GM18519 (cell line): ENCODE measurements at regions not wholly inside any gene's neighbourhood (a gene's known extent, or its start where the extent isn't known, plus 50 kb on each side); places are given as distances from the start of the nearest gene placed in this dataset.

Source experiments
- ATAC-seq: cut with Tn5 transposase; IDR thresholded peaks from one replicate; pipeline ENCODE4 v1.9.1; 2021; ENCODE audit warnings: mild to moderate bottlenecking, moderate library complexity; ENCODE audit not compliant: unreplicated experiment, low FRiP score

GRCh38 chr6:1513215-1513780 is 96.4 kb upstream of the FOXC1 start:
- ATAC-seq, result no peak

- ATAC-seq, result no peak
Observed at GRCh38 chr6:1514078-1514477, 95.6 kb upstream of the FOXC1 start.

DNA sequence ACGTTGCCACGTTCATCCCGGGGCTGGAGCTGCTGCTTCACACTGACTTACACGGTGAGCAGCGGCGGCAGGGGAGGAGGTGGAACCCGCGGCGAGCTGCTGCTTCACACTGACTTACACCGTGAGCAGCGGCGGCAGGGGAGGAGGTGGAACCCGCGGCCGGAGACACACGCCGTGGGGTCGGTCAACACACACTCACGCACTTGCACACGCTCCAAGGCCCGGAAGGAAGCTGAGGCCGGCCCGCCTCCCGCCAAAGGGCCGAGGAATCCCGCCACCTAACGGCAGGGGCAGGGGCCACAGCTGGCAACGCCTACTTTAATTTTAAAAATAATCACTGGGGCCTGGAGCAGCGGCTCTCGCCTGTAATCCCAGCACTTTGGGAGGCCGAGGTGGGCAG is 94.4 kb upstream of the FOXC1 start:
- ATAC-seq, result no peak

GRCh38 chr6:1515781-1516180 is 93.9 kb upstream of the FOXC1 start:
- no peak for ATAC-seq

GRCh38 chr6:1516742-1517520 is 92.8 kb upstream of the FOXC1 start:
- no peak for ATAC-seq

- ATAC-seq, result no peak
Observed at GRCh38 chr6:1518855-1519254, 90.9 kb upstream of the FOXC1 start.

DNA sequence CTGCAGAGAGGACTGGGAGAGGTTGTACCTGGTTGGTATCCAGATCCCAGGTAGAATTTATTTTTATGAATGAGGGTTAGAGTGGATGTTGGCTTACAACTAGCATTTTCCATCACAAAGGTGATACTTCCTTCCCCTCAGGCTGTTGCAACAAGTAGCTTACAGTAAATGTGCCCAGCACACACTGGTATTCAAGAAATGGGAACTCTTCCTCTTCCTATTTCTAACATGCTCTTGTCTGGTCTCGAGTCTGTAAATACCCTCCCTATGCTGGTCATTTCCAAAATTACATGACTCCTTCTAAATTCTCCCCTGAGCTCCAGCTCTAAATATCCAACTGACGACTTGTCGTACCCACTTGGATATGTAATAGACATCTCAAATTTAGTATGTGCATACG is 90.1 kb upstream of the FOXC1 start:
- no peak for ATAC-seq

DNA sequence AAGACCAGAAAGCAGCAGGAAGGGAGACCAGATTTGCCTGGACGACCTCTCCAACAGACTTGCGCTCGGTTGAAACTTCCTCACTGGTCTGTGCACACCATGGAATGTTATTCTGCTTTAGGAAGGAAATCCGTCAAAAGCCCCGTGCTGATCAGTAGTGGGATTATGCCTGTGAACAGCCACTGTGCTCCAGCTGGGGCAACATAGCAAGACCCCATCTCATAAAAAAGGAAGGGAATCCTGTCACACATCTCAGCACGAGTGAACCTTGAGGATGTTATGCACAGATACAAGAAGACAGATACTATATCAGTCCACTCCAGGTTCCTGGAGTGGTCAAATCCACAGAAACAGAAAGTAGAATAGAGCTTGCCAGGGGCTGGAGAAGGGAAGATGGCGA is 86.9 kb upstream of the FOXC1 start:
- no peak for ATAC-seq

DNA sequence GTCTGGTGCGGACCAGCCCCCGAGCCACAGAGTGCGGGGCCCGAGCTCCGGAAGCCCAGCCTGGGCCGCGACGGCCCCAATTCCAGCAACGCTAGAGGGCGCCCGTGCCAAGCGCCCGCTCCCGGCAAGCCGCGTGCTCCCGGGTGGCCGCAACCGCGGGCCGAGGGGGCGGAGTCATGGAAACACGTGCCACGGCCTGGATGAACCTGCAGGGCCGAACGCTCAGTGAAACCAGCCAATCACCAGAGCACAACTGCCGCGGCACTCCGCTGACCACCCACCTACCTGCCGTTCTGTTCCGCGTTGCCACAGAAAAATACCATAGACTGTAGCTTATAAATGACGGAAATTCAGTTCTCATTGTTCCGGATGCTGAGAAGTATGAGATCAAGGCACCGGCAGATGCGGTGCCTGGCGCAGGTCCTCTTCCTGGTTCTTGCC is 85.7 kb upstream of the FOXC1 start:
- no peak for ATAC-seq

DNA sequence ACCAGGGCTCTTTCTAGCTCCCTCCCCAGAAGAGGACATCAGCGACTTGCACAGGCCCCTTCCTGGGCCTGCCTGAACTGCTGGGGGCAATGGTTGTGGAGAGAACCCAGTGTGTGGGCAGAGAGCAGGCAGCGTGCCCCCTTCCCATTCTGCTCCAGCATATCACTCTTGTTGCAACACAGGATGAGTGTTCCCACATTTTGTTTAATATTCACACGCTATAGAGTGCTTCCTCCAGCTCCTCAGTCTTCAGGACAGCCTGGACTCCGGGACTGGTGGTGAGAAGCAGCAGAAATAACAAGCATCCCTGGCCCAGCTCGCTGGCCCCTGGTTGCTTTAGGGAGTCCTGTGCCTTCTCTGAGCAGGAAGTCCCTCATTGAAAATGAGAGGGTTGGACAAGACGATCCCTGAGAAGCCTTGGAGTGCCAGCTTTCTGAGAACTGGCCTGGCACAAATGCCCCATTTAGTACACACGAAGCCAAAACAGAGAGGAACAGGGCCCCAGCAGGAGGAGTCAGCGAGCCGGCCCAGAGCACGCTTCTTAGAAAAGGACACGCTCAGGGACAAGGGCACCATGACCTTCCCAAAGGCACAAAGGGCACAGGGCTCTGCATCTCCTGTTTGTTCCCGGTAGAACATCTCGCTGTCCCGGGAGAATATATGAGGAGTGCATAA is 84.2 kb upstream of the FOXC1 start:
- ATAC-seq, result no peak

DNA sequence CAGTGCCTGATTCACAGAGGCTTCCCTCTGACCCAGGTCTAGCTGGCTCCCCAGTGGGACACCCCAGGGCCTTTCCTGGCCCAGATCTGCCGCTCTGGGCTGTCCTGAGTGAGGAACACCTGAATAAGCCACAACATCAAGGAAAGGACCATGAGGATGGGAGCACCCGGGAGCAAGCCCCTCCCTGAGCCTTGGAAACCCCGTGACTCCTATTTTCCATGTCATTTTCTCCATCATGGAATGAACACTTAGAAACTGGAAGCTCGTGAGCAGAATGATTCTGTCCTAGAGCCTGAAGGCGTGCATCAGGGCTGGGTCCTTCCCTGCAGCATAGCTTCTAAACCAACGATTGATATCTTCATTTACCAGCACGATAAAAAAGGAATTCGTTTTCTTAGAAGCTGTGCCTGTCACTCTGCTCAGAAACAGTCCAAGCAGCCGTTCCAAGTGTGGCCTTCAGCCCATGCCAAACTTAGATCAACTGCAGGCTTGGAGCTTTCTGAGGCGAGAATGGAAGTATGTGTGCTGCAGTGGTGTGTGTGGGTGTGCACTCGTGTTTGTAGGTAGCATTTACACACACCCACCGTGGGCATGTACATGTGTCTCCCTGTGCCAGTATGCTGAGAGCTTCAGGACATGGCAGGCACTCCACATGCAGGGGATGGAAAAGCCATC is 83.2 kb upstream of the FOXC1 start:
- ATAC-seq, result no peak

DNA sequence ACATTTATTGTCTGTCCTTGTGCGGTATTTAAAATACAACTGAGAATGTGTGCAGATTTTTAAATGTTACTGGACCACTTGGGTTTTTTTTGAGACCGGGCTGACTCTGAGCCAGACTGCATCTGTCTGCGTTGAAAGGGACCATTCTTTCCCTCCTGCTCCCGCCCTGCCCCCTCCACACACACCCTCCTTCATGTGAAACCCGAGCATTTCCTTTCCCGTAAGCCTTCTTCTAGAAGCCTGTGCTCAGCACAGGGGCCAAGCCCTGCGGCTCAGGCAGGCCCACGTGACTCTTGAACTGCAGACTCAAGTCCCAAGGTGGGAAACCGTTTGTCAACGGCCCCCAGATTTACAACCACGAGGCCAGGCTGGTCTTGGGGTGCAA is 82.7 kb upstream of the FOXC1 start:
- no peak for ATAC-seq

DNA sequence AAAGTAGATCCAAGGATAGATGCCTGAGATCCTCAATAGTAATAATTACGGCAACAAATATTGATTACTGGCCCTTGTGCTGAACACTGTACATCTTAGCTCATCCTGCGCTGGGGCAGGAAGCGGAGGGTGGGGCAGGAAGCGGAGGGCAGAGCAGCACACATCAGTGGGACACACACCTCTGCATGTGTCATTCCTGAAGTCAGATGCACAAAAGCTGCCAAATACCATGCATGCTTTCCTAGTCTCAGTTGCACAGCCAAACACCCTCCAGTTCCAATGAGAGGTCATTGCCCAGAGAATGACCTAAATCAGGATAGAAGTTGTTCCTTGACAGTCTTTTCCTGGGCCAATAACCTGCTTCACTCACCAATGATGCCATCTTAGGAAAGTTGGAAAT is 74.4 kb upstream of the FOXC1 start:
- no peak for ATAC-seq

- no peak for ATAC-seq
Observed at GRCh38 chr6:1536526-1537429, 72.9 kb upstream of the FOXC1 start.

GRCh38 chr6:1538369-1538768 is 71.3 kb upstream of the FOXC1 start:
- ATAC-seq, result no peak

- ATAC-seq, result no peak
Observed at GRCh38 chr6:1538810-1539478, 70.8 kb upstream of the FOXC1 start.

DNA sequence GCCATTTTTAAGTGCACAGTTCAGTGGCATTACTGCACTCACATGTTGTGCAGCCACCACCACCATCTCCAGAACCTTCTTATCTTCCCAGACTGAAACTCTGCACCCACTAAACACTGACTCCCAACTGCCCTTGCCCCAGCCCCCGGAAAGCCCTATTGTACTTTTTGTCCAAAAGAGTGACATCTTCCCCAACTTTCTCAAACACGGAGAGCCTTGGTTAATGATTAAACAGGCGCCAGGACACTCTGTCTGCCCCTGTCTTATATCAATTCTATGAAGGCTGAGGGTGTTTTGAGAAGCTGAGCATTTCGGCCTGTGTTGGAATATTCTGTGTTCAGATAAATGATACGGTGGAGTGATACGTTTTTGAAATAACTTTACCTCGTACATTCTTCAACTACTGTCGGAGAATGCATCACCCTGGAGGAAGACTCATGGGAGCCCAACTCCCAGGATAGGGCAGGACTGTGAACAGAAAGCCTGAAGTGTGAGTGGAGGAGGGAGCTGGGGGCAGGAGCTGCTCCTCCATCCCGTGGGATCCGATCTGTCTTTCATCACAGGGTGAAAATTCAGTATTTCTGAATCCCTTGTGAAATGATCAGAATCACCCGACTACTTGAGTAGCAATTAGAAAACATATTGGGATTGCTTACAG is 68.7 kb upstream of the FOXC1 start:
- ATAC-seq, result no peak

DNA sequence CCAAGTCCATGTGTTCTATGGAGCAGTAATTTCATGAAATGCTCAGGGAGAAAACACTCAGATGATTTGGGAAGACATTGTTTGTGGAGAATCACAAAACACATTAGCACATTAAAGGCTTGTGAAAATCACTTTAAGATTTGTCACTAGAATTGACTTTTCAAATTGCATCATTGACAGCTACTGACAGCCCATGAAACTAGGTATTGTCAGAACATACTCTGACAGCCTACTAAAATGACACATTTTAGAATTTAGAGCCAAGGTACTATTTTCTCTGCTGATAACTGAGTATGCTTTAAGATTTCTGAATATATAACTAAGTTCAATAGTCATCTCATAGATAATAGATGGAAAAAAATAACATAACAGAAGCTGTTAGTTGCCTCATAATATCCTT is 67.4 kb upstream of the FOXC1 start:
- ATAC-seq, result no peak

DNA sequence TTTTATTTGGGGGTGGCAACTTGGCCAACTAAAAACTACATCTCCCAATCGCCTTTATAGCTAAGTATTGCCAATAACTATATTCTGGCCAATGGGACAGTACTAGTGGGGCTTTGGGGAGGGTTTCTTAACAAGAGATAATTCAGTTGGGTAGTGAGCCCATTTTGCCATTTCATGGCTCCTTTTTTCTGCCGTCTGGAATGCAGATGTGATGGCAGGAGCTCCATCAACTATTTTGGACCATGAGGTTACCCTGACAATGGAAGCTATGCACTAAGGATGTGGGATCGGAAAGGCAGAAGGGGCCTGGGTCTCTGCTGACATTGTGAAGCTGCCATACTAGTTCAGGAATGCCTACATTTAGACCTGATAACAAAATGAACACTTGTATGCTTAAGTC is 67.0 kb upstream of the FOXC1 start:
- ATAC-seq, result no peak
